Neuron (in vitro differentiated cells): ENCODE measurements at regions not wholly inside any gene's neighbourhood (a gene's known extent, or its start where the extent isn't known, plus 50 kb on each side); places are given as distances from the start of the nearest gene placed in this dataset.

Experiments
- H2AFZ ChIP-seq: one replicate; pipeline ENCODE4 v1.6.1; 2013; ENCODE audit warnings: low read depth, mild to moderate bottlenecking, inconsistent platforms, low read length, moderate library complexity
- H3K27me3 ChIP-seq: one replicate; pipeline ENCODE4 v1.6.1; 2013; ENCODE audit warnings: low read length; ENCODE audit not compliant: insufficient read depth
- H3K36me3 ChIP-seq: one replicate; pipeline ENCODE4 v1.6.1; 2013; ENCODE audit warnings: low read length; ENCODE audit not compliant: insufficient read depth
- H3K4me1 ChIP-seq: one replicate; pipeline ENCODE4 v1.6.1; 2013; ENCODE audit warnings: low read length; ENCODE audit not compliant: insufficient read depth
- H3K4me3 ChIP-seq: 2 replicates; pipeline ENCODE4 v1.5.1; 2013; ENCODE audit warnings: mild to moderate bottlenecking, low read length, moderate library complexity
- H3K9me3 ChIP-seq: one replicate; pipeline ENCODE4 v1.6.1; 2013; ENCODE audit warnings: low read length

DNA sequence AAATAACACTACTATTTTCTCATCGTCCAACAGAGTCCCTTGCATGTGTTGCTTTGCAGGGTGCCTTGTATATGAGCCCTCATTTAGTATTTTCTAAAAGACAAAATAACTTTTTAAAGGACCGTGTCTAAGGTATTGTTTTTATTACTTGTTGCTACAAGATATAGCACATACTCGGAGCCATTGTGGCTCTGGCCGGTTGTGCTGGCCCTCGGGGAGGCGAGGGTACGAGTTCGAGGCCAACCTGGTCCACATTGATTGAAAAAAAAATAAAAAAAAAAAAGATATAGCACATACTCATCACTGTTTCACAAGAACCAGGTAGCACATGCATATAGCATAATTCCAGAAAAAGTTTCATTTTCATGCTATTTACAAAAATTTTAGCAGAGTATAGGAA is 869.2 kb downstream of the MRPL39 start:
- Histone ChIP-seq H3K4me3 (no peak overlapping the region), H3K27me3 (no peaks in the 10 kb centered on the region), H3K36me3 (no peaks in the 10 kb centered on the region), H2AFZ (no peak overlapping the region), H3K9me3 (no peaks in the 10 kb centered on the region), H3K4me1 (peaks cover 8% of the 10 kb centered on the region)

DNA sequence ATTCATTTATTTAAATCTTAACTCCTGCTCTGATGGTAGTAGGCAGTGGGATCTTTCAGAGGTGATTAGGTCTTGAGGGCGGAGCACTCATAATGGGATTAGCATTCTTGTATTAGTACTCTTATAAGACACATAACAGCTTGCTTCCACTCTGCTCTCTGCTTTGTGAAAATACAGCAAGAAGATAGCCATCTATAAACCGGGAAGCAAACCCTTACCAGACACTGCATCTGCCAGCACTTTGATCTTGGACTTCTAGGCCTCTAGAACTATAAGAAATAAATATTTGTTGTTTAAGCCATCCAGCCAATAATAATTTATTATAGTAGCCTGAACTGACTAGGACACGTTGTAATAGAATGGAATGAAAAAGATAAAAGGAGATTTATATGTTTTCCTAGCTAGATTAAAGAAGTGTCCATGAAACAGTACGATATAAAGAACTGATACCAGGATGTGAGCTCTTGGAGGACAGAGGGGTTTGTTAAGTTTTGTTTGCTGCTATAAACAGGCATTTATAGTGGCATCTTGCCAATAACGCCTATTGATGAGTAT is 869.9 kb downstream of the MRPL39 start:
- H3K4me1 ChIP-seq: peaks cover 8% of the 10 kb centered on the region
- no peak overlapping the region for H3K4me3 ChIP-seq
- H3K27me3 ChIP-seq: no peaks in the 10 kb centered on the region
- H2AFZ ChIP-seq: no peak overlapping the region
- H3K36me3 ChIP-seq: no peaks in the 10 kb centered on the region
- H3K9me3 ChIP-seq: no peaks in the 10 kb centered on the region

DNA sequence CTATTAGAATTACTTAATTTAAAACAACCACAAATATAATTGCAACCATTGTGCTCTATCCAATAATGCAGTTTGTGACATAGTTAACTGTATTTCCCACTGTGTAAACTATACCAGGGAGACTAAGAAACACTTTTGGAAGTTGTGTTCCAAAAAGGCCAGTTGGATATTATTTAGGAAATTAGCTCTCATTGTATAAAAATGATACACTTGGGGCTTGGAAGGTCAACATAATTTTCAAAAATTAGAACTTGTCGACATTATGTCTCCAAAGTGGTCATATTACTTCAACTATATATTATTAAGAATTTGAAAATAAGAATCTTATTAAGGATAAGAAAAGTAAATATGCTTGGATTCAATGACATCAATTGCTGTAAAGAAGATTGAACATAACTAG is 876.6 kb downstream of the MRPL39 start:
- no peak overlapping the region for H2AFZ ChIP-seq
- H3K27me3 ChIP-seq: no peaks in the 10 kb centered on the region
- no peaks in the 10 kb centered on the region for H3K9me3 ChIP-seq
- H3K36me3 ChIP-seq: no peaks in the 10 kb centered on the region
- peaks cover 8% of the 10 kb centered on the region for H3K4me1 ChIP-seq
- H3K4me3 ChIP-seq: no peak overlapping the region

DNA sequence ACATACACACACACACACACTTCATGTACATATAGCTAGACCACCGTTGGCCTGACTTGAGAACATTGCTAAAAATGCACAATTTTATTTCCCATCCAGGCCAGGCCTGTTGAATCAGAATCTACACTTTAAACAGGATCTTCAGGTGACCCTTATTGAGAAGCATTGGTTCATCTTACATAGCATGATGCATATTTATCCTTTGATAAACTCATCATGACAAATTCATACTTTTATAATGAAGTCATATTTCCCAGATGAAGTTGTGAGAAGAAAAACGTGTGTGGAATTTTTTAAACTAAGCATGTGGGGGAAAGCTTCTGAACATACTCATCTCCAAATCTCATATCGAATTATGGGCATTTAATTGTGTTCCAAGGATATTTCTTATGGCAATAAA is 877.7 kb downstream of the MRPL39 start:
- Histone ChIP-seq H2AFZ (no peak overlapping the region), H3K36me3 (no peaks in the 10 kb centered on the region), H3K4me1 (peaks cover 8% of the 10 kb centered on the region), H3K4me3 (no peak overlapping the region), H3K9me3 (no peaks in the 10 kb centered on the region), H3K27me3 (peaks cover 4% of the 10 kb centered on the region)

DNA sequence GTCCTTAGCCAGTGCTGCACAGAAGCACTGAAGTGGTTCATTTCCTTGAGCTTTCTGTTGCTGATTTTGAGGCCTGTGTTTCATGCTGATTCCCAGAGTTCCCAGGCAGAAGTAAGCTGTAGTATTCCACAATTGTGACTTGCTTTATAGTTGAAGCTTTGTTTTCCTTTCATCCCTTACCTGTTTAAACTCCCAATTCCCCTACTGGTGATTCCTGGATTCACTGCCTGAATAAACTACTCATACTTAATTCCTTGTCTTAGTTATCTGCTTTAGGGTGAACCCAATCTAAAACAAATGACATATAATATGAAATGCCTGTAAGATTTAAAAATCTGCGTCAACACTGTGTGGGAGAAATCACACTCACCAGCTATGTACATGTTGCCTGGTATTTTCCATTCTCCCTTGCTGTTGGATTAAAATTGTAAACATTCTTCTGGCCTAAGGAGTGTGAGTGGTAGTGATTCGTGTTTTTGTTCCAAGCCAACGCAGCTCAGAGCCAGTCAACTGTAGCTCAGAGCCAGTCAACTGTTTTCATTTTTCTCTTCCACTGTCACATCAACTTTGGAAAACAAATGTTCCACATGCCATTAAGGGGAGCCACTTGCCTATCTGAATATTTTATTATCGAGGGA is 879.4 kb downstream of the MRPL39 start:
- H3K27me3 ChIP-seq: peaks cover 4% of the 10 kb centered on the region
- H2AFZ ChIP-seq: no peak overlapping the region
- H3K36me3 ChIP-seq: no peaks in the 10 kb centered on the region
- no peaks in the 10 kb centered on the region for H3K4me1 ChIP-seq
- no peak overlapping the region for H3K4me3 ChIP-seq
- no peaks in the 10 kb centered on the region for H3K9me3 ChIP-seq

DNA sequence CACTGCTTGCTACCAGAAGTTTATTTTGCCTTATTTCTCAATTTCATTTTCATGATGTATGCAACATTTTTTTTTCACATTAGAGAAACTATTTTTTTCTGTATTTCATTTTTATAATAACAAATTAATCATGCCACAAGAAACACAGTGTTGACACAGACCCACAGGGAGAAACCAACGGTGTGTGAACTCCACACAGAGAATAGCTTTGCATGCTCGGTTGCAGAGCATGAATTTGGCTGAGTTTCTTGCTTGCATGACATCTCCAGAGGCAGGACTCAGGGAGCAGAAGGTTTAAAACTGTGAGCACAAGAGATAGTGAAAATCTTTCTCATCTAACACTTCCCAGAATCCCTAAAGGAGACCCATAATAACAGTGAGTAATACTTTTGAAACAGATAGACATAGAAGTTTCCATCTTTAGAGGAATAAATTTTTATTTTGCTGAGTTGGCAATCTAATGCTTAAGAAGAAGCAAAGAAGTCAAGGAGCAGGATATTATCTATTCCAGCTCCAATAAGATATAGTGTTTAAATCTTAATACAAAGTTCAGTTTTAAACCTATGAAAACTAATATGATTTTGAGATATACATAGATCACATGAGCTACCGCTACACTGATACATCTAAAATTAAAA is 890.9 kb downstream of the MRPL39 start:
- Histone ChIP-seq H3K27me3 (peaks cover 6% of the 10 kb centered on the region), H3K9me3 (no peaks in the 10 kb centered on the region), H3K4me3 (no peak overlapping the region), H3K36me3 (no peaks in the 10 kb centered on the region), H2AFZ (no peak overlapping the region), H3K4me1 (no peaks in the 10 kb centered on the region)

DNA sequence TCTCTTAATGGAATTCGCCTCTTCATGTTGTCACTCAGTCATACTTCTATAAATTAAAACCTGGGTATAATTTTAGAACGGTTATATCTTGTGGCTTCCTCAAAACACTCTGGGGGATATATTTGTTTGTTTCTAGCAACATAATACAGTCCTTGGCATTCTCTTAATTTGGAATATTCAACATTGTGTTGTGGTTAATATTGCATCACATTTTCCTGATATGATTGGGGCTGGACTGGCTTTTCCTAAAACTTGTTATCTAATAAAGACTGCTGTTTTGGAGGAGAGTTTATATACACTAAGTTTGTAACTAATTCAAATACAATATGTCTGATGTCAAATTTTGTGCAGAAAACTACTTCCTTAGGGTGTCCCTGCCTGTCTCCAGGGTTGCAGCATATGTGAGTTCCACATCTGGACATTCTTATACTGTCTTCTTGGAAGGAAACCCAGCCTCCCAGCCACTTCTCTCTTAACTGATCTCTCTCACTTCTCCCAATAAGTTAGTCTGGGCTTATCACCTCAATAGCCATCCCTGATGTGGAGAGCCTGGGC is 892.6 kb downstream of the MRPL39 start:
- no peaks in the 10 kb centered on the region for H3K9me3 ChIP-seq
- peaks cover 6% of the 10 kb centered on the region for H3K27me3 ChIP-seq
- no peak overlapping the region for H3K4me3 ChIP-seq
- no peaks in the 10 kb centered on the region for H3K4me1 ChIP-seq
- H3K36me3 ChIP-seq: no peaks in the 10 kb centered on the region
- no peak overlapping the region for H2AFZ ChIP-seq

DNA sequence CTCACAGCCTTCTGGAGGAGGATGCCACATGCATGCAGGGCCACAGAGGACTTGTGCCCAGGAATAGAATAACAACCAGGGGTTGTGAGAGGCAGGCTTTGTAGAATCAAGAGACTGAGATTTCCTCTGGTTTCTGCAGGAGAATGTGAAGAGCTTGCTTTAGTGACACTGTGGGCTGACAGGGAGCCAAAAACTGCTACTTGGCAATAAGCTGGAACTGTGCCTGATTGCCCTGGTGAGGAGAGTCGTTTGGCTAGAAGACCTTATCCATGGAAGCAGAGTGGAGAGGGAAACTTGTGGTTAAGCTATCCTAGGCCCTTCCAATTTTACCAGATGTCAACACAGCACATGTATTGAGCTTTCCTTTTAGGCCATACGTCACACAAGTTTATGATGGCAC is 902.1 kb downstream of the MRPL39 start:
- no peaks in the 10 kb centered on the region for H3K9me3 ChIP-seq
- H3K27me3 ChIP-seq: no peaks in the 10 kb centered on the region

DNA sequence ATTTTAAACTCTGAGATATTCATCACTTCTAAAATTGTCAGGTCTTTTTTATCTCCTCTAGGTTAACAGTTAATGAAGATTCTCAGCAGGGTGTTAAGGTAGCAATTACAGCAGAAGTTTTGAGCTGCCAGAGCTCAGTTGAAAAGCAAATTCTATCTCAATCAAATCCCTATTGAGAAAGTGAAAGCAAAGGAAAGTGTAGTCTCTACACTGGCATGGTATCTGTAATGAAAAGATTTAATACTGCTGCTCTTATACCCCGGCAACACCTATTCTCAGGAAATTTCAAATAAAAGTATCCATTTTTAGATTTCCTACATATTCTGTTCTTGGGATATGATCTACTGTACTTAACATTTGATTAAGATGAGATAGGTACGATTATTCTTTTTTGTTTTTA is 913.5 kb downstream of the MRPL39 start:
- H3K4me1 ChIP-seq: no peaks in the 10 kb centered on the region
- H3K36me3 ChIP-seq: no peaks in the 10 kb centered on the region
- no peaks in the 10 kb centered on the region for H3K27me3 ChIP-seq
- no peak overlapping the region for H2AFZ ChIP-seq
- no peaks in the 10 kb centered on the region for H3K9me3 ChIP-seq
- H3K4me3 ChIP-seq: no peak overlapping the region

More for the DNA sequence above, 902.1 kb downstream of the MRPL39 start:
- Histone ChIP-seq H2AFZ (no peak overlapping the region), H3K4me1 (no peaks in the 10 kb centered on the region), H3K4me3 (no peak overlapping the region), H3K36me3 (no peaks in the 10 kb centered on the region)

DNA sequence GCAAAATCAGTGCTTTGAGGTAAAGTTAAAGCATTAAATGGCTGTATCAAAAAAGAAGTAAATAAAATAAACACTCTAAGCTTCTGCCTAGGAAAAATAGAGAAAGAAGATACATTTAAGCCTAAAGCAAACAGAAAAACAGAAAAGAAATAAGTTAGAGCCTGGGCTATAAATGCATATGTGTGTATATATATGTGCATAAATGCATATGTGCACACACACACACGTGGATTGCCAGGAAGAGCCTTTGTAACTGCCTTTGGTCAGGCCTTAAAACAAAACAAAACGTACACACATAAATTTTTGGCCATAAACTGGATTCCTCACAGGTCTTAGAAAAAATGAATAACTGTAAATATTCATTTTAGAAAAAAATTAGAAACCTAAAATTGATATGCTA is 925.8 kb downstream of the MRPL39 start:
- Histone ChIP-seq H3K4me1 (no peaks in the 10 kb centered on the region), H3K4me3 (no peak overlapping the region), H3K27me3 (no peaks in the 10 kb centered on the region), H2AFZ (no peak overlapping the region), H3K9me3 (no peaks in the 10 kb centered on the region), H3K36me3 (no peaks in the 10 kb centered on the region)

DNA sequence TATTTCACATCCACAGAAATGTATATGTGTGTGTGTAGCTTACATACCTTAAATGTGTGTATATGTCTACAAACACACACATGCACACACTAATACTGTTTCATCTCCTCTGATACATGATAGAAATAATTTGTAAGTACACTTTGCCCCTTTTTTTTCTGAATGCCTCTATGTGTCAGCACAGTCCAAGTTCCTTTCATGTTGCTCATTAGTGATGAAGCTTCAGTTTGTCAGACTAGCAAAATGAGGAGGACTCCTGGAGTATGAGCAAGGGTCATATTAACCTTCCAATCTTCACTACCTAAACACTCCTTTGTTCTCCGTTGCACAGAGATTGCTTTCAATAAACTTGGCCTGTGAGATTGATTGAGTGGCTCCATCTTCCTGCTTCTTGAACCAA is 935.4 kb downstream of the MRPL39 start:
- Histone ChIP-seq H3K36me3 (no peaks in the 10 kb centered on the region), H2AFZ (no peak overlapping the region), H3K27me3 (peaks cover 15% of the 10 kb centered on the region), H3K4me1 (no peaks in the 10 kb centered on the region), H3K4me3 (no peak overlapping the region), H3K9me3 (no peaks in the 10 kb centered on the region)

DNA sequence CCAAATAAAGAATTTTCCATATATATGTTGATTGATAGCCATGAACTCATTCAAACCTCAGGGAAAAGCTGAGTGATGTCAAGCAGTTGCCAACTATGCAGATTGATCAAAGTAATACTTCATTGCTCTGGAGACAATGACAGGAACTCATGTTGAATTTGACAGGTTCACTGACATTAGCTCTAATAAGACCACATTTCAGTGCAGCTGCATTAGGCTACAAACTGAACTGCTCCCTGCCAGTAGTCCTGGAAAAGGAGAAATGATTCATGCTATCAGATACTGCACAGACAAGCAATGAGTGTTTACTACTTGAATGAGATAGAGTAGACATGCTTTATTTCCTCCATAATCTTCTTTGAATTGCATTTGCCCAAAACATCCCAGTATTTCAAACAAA is 948.4 kb downstream of the MRPL39 start:
- peaks cover 2% of the 10 kb centered on the region for H3K27me3 ChIP-seq
- no peak overlapping the region for H3K4me3 ChIP-seq
- no peak overlapping the region for H2AFZ ChIP-seq
- no peaks in the 10 kb centered on the region for H3K36me3 ChIP-seq
- H3K4me1 ChIP-seq: no peaks in the 10 kb centered on the region
- no peaks in the 10 kb centered on the region for H3K9me3 ChIP-seq

DNA sequence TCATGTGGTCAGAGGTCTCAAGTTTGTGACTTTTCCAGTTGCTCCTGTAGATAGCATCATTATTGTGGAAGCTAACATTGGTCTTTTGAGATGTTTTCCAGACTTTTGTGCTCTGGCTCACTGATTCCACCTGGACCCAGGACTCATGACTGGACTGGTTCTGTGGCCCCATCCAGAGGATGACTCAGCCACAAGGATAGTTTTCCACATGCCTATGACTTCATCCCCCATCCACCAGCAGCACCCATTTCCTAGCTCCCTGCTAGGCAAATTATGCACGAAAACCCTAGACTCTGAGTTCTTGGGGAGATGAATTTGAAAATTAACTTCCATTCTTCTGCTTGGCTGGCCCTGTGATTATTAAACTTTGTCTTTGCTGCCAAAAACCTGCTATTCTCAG is 949.3 kb downstream of the MRPL39 start:
- no peak overlapping the region for H2AFZ ChIP-seq
- H3K4me1 ChIP-seq: no peaks in the 10 kb centered on the region
- H3K4me3 ChIP-seq: no peak overlapping the region
- H3K36me3 ChIP-seq: no peaks in the 10 kb centered on the region
- peaks cover 9% of the 10 kb centered on the region for H3K27me3 ChIP-seq
- no peaks in the 10 kb centered on the region for H3K9me3 ChIP-seq
